H1 (cell line): ENCODE measurements at regions not wholly inside any gene's neighbourhood (a gene's known extent, or its start where the extent isn't known, plus 50 kb on each side); places are given as distances from the start of the nearest gene placed in this dataset.

Experiments used
- CTCF ChIA-PET: fragments of 300-600 bp; sonication (Branson Sonifier 250); formaldehyde crosslinking; loops from one replicate; lab custom pipeline; 2021; ENCODE audit not compliant: partially characterized antibody; lab: Charles Lee
- POLR2A ChIA-PET: fragments of 300-600 bp; sonication (Branson Sonifier 250); formaldehyde crosslinking; loops from one replicate; lab custom pipeline; 2021; ENCODE audit warnings: inconsistent platforms; ENCODE audit not compliant: partially characterized antibody; lab: Charles Lee
- DNase-seq, 2 experiments: peaks; one replicate each; pipeline versions ENCODE4 v3.0.0 to v3.0.0-alpha.2; 2010 to 2022; ENCODE audit warnings: low spot score in 2 of 2, low read depth in 1 of 2, mixed read lengths in 1 of 2
- FAIRE-seq: peaks from 2 replicates; lab custom pipeline; 2011; peaks lifted over from hg19 to GRCh38; lab: Jason Lieb, UNC
- H2AFZ ChIP-seq: 2 replicates; pipeline ENCODE4 v1.8.1; 2012; ENCODE audit warnings: low read length, inconsistent platforms
- H2AK5ac ChIP-seq: 2 replicates; pipeline ENCODE4 v1.6.1; 2013; ENCODE audit warnings: low read depth, low read length
- H2BK120ac ChIP-seq: replicated peaks from 2 replicates; pipeline ENCODE3; 2013; ENCODE audit warnings: low read depth, low read length, inconsistent platforms
- H2BK12ac ChIP-seq: 2 replicates; pipeline ENCODE4 v1.6.1; 2013; ENCODE audit warnings: low read depth, low read length
- H2BK15ac ChIP-seq: 2 replicates; pipeline ENCODE4 v1.6.1; 2013; ENCODE audit warnings: low read length
- H2BK20ac ChIP-seq: 2 replicates; pipeline ENCODE4 v1.6.1; 2013; ENCODE audit warnings: low read length
- H2BK5ac ChIP-seq: 2 replicates; pipeline ENCODE4 v1.6.1; 2013; ENCODE audit warnings: low read depth, low read length
- H3K14ac ChIP-seq: 2 replicates; pipeline ENCODE4 v1.6.1; 2013; ENCODE audit warnings: inconsistent platforms; ENCODE audit not compliant: insufficient read length
- H3K18ac ChIP-seq: 2 replicates; pipeline ENCODE4 v1.6.1; 2013; ENCODE audit warnings: low read length; ENCODE audit errors: extremely low read depth
- H3K23ac ChIP-seq: 2 replicates; pipeline ENCODE4 v1.6.1; 2013; ENCODE audit warnings: inconsistent platforms; ENCODE audit not compliant: insufficient read length
- H3K23me2 ChIP-seq: 2 replicates; pipeline ENCODE4 v1.6.1; 2013; ENCODE audit warnings: low read depth, low read length
- H3K27ac ChIP-seq: 2 replicates; pipeline ENCODE4 v1.6.1; 2011; ENCODE audit warnings: low read depth, low read length, inconsistent platforms
- H3K27me3 ChIP-seq, 4 experiments: replicated peaks in 1 of 4; 1 replicate in 1 of 4; 2 replicates in 3 of 4; pipeline versions ENCODE4 v1.6.1 to v1.8.1; 2011 to 2013; ENCODE audit warnings: low read length in 3 of 4, mild to moderate bottlenecking in 3 of 4, inconsistent platforms in 2 of 4, mixed read lengths in 2 of 4, moderate library complexity in 1 of 4; ENCODE audit not compliant: control insufficient read depth in 3 of 4, insufficient read depth in 3 of 4; ENCODE audit errors: extremely low read depth in 1 of 4
- H3K36me3 ChIP-seq, 4 experiments: 2 replicates each; pipeline versions ENCODE4 v1.6.1 to v1.8.1; 2011 to 2013; ENCODE audit warnings: mild to moderate bottlenecking in 4 of 4, low read length in 3 of 4, moderate library complexity in 2 of 4, control low read depth in 1 of 4, inconsistent platforms in 1 of 4; ENCODE audit not compliant: insufficient read depth in 4 of 4, control insufficient read depth in 2 of 4
- H3K4ac ChIP-seq: replicated peaks from 2 replicates; pipeline ENCODE3; 2013; ENCODE audit warnings: low read length, low read depth, mixed read lengths, inconsistent platforms; ENCODE audit not compliant: insufficient read length
- H3K4me1 ChIP-seq, 4 experiments: replicated peaks in 1 of 4; 1 replicate in 1 of 4; 2 replicates in 3 of 4; pipeline versions ENCODE4 v1.6.1 to v1.8.1; 2011 to 2013; ENCODE audit warnings: low read length in 3 of 4, inconsistent platforms in 2 of 4, mixed read lengths in 1 of 4; ENCODE audit not compliant: insufficient read depth in 4 of 4, control insufficient read depth in 3 of 4
- H3K4me2 ChIP-seq, 2 experiments: 2 replicates each; pipeline versions ENCODE4 v1.6.1 to v1.8.1; 2011 to 2013; ENCODE audit warnings: low read depth in 2 of 2, low read length in 2 of 2, control low read depth in 1 of 2, inconsistent platforms in 1 of 2, mild to moderate bottlenecking in 1 of 2; ENCODE audit not compliant: insufficient read depth in 1 of 2
- H3K4me3 ChIP-seq, 4 experiments: fragments of 200-600, 300-600 bp in 1 of 4; sonication (generic), shearing (Covaris generic), sonication (Bioruptor Twin) in 1 of 4; 2 replicates each; pipeline versions ENCODE4 v1.5.1 to v1.8.1; 2011 to 2016; ENCODE audit warnings: low read length in 4 of 4, low read depth in 3 of 4, control low read depth in 2 of 4, inconsistent platforms in 2 of 4, mild to moderate bottlenecking in 2 of 4, mixed read lengths in 1 of 4, moderate library complexity in 1 of 4; ENCODE audit not compliant: insufficient read depth in 2 of 4; ENCODE audit errors: extremely low read depth in 1 of 4
- H3K56ac ChIP-seq: replicated peaks from 2 replicates; pipeline ENCODE3; 2013; ENCODE audit warnings: low read depth, mild to moderate bottlenecking, mixed read lengths, low read length, inconsistent platforms; ENCODE audit not compliant: insufficient read length
- H3K79me1 ChIP-seq: 2 replicates; pipeline ENCODE4 v1.6.1; 2013; ENCODE audit warnings: low read depth, low read length, control low read depth
- H3K79me2 ChIP-seq, 2 experiments: 2 replicates each; pipeline versions ENCODE4 v1.6.1 to v1.8.1; 2012 to 2013; ENCODE audit warnings: low read length in 2 of 2, mild to moderate bottlenecking in 2 of 2, inconsistent platforms in 1 of 2; ENCODE audit not compliant: insufficient read depth in 2 of 2, control insufficient read depth in 1 of 2
- H3K9ac ChIP-seq, 4 experiments: replicated peaks in 1 of 4; 1 replicate in 1 of 4; 2 replicates in 3 of 4; pipeline versions ENCODE4 v1.6.1 to v1.8.1; 2011 to 2013; ENCODE audit warnings: low read depth in 3 of 4, low read length in 3 of 4, control low read depth in 2 of 4, mild to moderate bottlenecking in 2 of 4, moderate library complexity in 2 of 4, inconsistent platforms in 1 of 4; ENCODE audit errors: extremely low read depth in 1 of 4
- H3K9me3 ChIP-seq, 2 experiments: 2 replicates each; pipeline versions ENCODE4 v1.6.1 to v1.8.1; 2012 to 2013; ENCODE audit warnings: mild to moderate bottlenecking in 2 of 2, moderate library complexity in 2 of 2, control low read depth in 1 of 2, inconsistent platforms in 1 of 2, low read depth in 1 of 2, low read length in 1 of 2, mixed read lengths in 1 of 2; ENCODE audit not compliant: insufficient read depth in 2 of 2
- H4K20me1 ChIP-seq, 2 experiments: replicated peaks in 1 of 2; 2 replicates each; pipeline versions ENCODE3 to v1.8.1; 2011 to 2013; ENCODE audit warnings: inconsistent platforms in 2 of 2, low read length in 2 of 2, mild to moderate bottlenecking in 1 of 2; ENCODE audit not compliant: insufficient read depth in 2 of 2, control insufficient read depth in 1 of 2
- H4K5ac ChIP-seq: 2 replicates; pipeline ENCODE4 v1.6.1; 2013; ENCODE audit warnings: low read length, low read depth, mixed read lengths, inconsistent platforms; ENCODE audit not compliant: insufficient read length
- H4K8ac ChIP-seq: 2 replicates; pipeline ENCODE4 v1.8.0; 2013; ENCODE audit warnings: mild to moderate bottlenecking, moderate library complexity, low read length, inconsistent platforms; ENCODE audit not compliant: insufficient read depth; ENCODE audit errors: extremely low read depth
- H4K91ac ChIP-seq: replicated peaks from 2 replicates; pipeline ENCODE3; 2013; ENCODE audit warnings: low read length, mixed read lengths, inconsistent platforms; ENCODE audit not compliant: insufficient read length
- CEBPB ChIP-seq: IDR thresholded peaks from 2 replicates; pipeline ENCODE4 v1.6.1; 2012; ENCODE audit warnings: low read depth, low read length
- FOSL1 ChIP-seq: IDR thresholded peaks from 2 replicates; pipeline ENCODE4 v1.6.1; 2011; ENCODE audit warnings: mild to moderate bottlenecking, low read depth, low read length, moderate library complexity; ENCODE audit not compliant: insufficient read depth
- KDM1A ChIP-seq: fragments of 200-600, 300-600 bp; sonication (generic); IDR thresholded peaks from 2 replicates; pipeline ENCODE4 v1.7.1; 2016; ENCODE audit warnings: mild to moderate bottlenecking, low read length, borderline replicate concordance
- POU5F1 ChIP-seq: IDR thresholded peaks from 2 replicates; pipeline ENCODE4 v1.6.1; 2011; ENCODE audit warnings: low read depth, mild to moderate bottlenecking, low read length, moderate library complexity
- YY1 ChIP-seq: IDR thresholded peaks from 2 replicates; pipeline ENCODE4 v1.6.1; 2011; ENCODE audit warnings: low read depth, mild to moderate bottlenecking, low read length
- WGBS, 2 experiments: shearing (Covaris generic) in 1 of 2; methylation state at CpG; one replicate each; pipeline versions ENCODE4 v1.1.6 to v1.1.7; 2013 to 2015; ENCODE audit warnings: low lambda C conversion rate in 2 of 2, mixed read lengths in 2 of 2, inconsistent platforms in 1 of 2, low coverage in 1 of 2, missing lambda C conversion rate in 1 of 2; ENCODE audit not compliant: insufficient replicate concordance in 2 of 2, insufficient coverage in 1 of 2, insufficient read length in 1 of 2; ENCODE audit errors: extremely low coverage in 1 of 2, missing lambda C conversion rate in 1 of 2; 5-methylcytosine and 5-hydroxymethylcytosine counted together

- Histone ChIP-seq H4K20me1 (no peaks in the 10 kb centered on the region), H3K27me3 (no peaks in the 10 kb centered on the region), H3K4me3 (no peak overlapping the region), H4K8ac (no peak overlapping the region), H3K4me1 (no peaks in the 10 kb centered on the region), H3K23me2 (no peaks in the 10 kb centered on the region), H2BK20ac (no peak overlapping the region), H3K4me2 (no peak overlapping the region), H2BK5ac (no peak overlapping the region), H3K23ac (no peak overlapping the region), H3K79me2 (no peaks in the 10 kb centered on the region), H3K36me3 (no peaks in the 10 kb centered on the region), H3K18ac (no peak overlapping the region), H3K9ac (no peak overlapping the region), H3K9me3 (peaks cover 0 to 5% of the 10 kb centered on the region in 2 experiments; a peak in 1 of 4 replicates), H3K56ac (no peak overlapping the region), H2BK120ac (no peak overlapping the region), H2AFZ (no peak overlapping the region), H4K91ac (no peak overlapping the region), H3K79me1 (no peaks in the 10 kb centered on the region), H2BK15ac (no peak overlapping the region), H3K4ac (no peak overlapping the region), H4K5ac (no peak overlapping the region), H2BK12ac (no peak overlapping the region), H3K27ac (no peak overlapping the region), H3K14ac (no peak overlapping the region), H2AK5ac (no peak overlapping the region)
- DNase-seq (no peak), FAIRE-seq (no peak)
- POLR2A ChIA-PET: no interaction called here
- TF ChIP-seq CEBPB (no peak), POU5F1 (no peak), KDM1A (no peak), YY1 (no peak), FOSL1 (no peak)
- WGBS, 2 experiments: 88% methylated on average over 3 of the region's 3 CpGs; no CpG with 5 or more reads in 1 of the 2 experiments
- CTCF ChIA-PET: no interaction called here
Observed at GRCh38 chr2:4618141-4618540, 914.8 kb downstream of the DCDC2C start.
